Fibroblast of villous mesenchyme (primary cell): ENCODE measurements at regions not wholly inside any gene's neighbourhood (a gene's known extent, or its start where the extent isn't known, plus 50 kb on each side); places are given as distances from the start of the nearest gene placed in this dataset.

Experiments used
- DNase-seq: peaks from one replicate; pipeline ENCODE4 v3.0.0-alpha.2; 2010; ENCODE audit warnings: low read depth
- H3K4me3 ChIP-seq: 2 replicates; pipeline ENCODE4 v1.5.1; 2011; ENCODE audit warnings: low read depth, mild to moderate bottlenecking, low read length
- CTCF ChIP-seq: IDR thresholded peaks from 2 replicates; pipeline ENCODE4 v1.5.1; 2012; ENCODE audit warnings: low read depth, mild to moderate bottlenecking, low read length; ENCODE audit not compliant: insufficient read depth

DNA sequence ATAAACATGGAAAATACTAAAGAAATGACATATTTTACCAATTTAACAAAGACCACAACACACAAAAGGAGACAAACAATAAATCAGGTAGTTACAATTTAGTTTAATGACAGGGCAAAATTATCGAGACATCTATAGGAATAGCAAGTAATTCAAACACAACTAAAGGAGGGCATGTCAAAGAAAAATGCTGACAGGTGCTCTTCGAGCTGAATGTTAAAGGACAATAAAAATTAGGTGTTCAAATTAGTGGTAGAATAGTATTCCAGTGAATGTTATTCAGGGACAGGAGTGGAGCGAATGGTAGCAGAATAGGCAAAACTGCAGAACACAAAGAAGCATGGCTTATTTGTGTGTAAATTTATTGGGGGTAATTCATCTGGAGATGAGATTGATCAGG, 1004.3 kb upstream of the FBXO33 start:
- H3K4me3 ChIP-seq = no peak overlapping the region
- no peak for TF ChIP-seq CTCF
- no peak for DNase-seq

- no peak for DNase-seq
- no peak overlapping the region for H3K4me3 ChIP-seq
- peak; percentile 34 for TF ChIP-seq CTCF
Measured at GRCh38 chr14:40417777-40418401, 985.7 kb upstream of the FBXO33 start.

DNA sequence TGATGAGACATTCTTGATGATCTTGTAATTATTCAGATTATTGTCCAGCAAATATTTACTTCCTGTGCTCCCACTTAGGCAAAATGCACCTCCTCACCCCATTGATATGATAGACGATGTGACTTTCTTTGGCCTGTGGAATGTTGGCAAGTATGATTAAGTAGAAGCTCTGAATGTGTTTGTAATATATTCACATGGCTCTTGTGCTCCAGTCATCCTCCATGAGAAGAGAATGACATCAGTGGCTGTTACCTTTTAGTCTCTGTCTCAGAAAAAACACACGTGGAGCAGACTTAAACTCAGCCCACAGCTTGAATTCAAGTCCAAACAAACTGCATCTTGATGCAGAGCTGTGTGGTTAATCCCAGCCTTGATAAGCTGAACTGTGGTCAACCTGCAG, 984.3 kb upstream of the FBXO33 start:
- H3K4me3 ChIP-seq = no peak overlapping the region
- no peak for TF ChIP-seq CTCF
- DNase-seq = no peak

- H3K4me3 ChIP-seq = no peak overlapping the region
- TF ChIP-seq CTCF = no peak
- no peak for DNase-seq
Measured at GRCh38 chr14:40414386-40414785, 982.2 kb upstream of the FBXO33 start.

DNA sequence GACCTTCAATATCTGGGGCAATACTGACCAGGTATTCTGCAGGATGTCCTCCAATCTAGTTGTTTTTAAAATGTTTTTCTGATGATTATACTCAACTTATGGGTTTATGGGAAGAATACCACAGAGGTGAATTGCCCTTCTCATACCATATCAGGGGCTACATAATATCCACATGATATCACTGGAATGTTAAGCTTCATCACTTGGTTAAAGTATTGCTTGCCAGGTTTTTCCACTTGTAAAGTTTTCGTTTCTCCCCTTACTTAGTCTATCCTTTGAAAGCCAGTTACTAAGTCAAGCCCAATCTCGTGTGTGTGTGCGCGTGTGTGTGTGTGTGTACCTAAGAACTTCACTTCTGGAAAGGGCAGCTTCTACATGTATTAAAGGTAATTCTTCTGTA, 980.9 kb upstream of the FBXO33 start:
- H3K4me3 ChIP-seq = no peak overlapping the region
- TF ChIP-seq CTCF = no peak
- DNase-seq = no peak

DNA sequence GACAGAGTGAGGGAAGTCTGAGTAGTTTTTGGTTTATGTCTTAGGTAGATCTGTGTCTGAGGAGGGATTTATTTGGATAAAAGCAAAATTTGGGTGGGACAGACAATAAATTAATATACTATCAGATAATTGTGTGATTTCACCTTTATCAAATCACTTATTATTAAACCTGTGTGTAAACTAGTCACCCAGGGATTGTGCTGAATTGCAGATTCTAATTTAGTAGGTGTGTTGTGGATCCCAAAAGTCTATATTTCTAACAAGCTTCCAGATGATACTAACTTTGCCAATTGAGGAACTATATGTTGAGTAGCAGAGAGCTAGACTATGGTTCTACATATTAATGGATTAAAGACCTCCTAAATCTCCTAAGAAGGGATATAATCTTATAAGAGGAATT, 978.5 kb upstream of the FBXO33 start:
- DNase-seq = no peak
- no peak for TF ChIP-seq CTCF
- no peak overlapping the region for H3K4me3 ChIP-seq

- no peak overlapping the region for H3K4me3 ChIP-seq
- no peak for TF ChIP-seq CTCF
- DNase-seq = no peak
Measured at GRCh38 chr14:40402957-40403356, 970.7 kb upstream of the FBXO33 start.
